CD14-positive monocyte (primary cell): ENCODE measurements at regions not wholly inside any gene's neighbourhood (a gene's known extent, or its start where the extent isn't known, plus 50 kb on each side); places are given as distances from the start of the nearest gene placed in this dataset.

Experiments used
- DNase-seq, 3 donors: peaks; one replicate each; pipeline ENCODE4 v3.0.0-alpha.2; 2011 to 2022
- H2AFZ ChIP-seq: 2 replicates; pipeline ENCODE4 v1.6.0; 2012; ENCODE audit warnings: mild to moderate bottlenecking, low read depth, low read length, inconsistent platforms; ENCODE audit not compliant: insufficient read depth, poor library complexity, severe bottlenecking
- H3K27ac ChIP-seq, 2 donors: 1 replicate in 1 of 2; 2 replicates in 1 of 2; pipeline ENCODE4 v1.5.1; 2012 to 2013; ENCODE audit warnings: low read length in 2 of 2, control low read depth in 1 of 2, inconsistent platforms in 1 of 2, low read depth in 1 of 2, mild to moderate bottlenecking in 1 of 2
- H3K27me3 ChIP-seq, 2 donors: one replicate each; pipeline versions ENCODE4 v1.6.0 to v1.6.1; 2011 to 2013; ENCODE audit warnings: low read length in 2 of 2; ENCODE audit not compliant: control insufficient read depth in 2 of 2, insufficient read depth in 2 of 2
- H3K36me3 ChIP-seq, 2 donors: replicated peaks in 1 of 2; 1 replicate in 1 of 2; 2 replicates in 1 of 2; pipeline versions ENCODE4 v1.5.1 to v1.6.1; 2012 to 2013; ENCODE audit warnings: low read length in 2 of 2, control low read depth in 1 of 2, inconsistent platforms in 1 of 2, mild to moderate bottlenecking in 1 of 2; ENCODE audit not compliant: insufficient read depth in 2 of 2, control insufficient read depth in 1 of 2
- H3K4me1 ChIP-seq, 2 donors: 1 replicate in 1 of 2; 2 replicates in 1 of 2; pipeline versions ENCODE4 v1.5.1 to v1.6.1; 2012 to 2013; ENCODE audit warnings: low read length in 2 of 2, control low read depth in 1 of 2, inconsistent platforms in 1 of 2, mild to moderate bottlenecking in 1 of 2, moderate library complexity in 1 of 2; ENCODE audit not compliant: insufficient read depth in 2 of 2, control insufficient read depth in 1 of 2
- H3K4me2 ChIP-seq: replicated peaks from 2 replicates; pipeline ENCODE3; 2012; ENCODE audit warnings: low read length, moderate library complexity, mild to moderate bottlenecking; ENCODE audit not compliant: poor library complexity, severe bottlenecking; ENCODE audit errors: extremely low read depth
- H3K4me3 ChIP-seq, 3 experiments: fragments of 200-600 bp in 1 of 3; sonication (generic) in 1 of 3; replicated peaks in 1 of 3; 1 replicate in 2 of 3; 2 replicates in 1 of 3; pipeline ENCODE4 v1.5.1; 2011 to 2013; ENCODE audit warnings: low read length in 3 of 3, mild to moderate bottlenecking in 3 of 3, control low read depth in 2 of 3, low read depth in 2 of 3, inconsistent platforms in 1 of 3, moderate library complexity in 1 of 3
- H3K79me2 ChIP-seq: 2 replicates; pipeline ENCODE4 v1.6.0; 2012; ENCODE audit warnings: mild to moderate bottlenecking, control low read depth, inconsistent platforms, low read length, moderate library complexity; ENCODE audit not compliant: insufficient read depth
- H3K9ac ChIP-seq: 2 replicates; pipeline ENCODE4 v1.6.0; 2017; ENCODE audit warnings: low read length, mild to moderate bottlenecking; ENCODE audit not compliant: insufficient read depth, poor library complexity, severe bottlenecking
- H3K9me3 ChIP-seq, 2 donors: replicated peaks in 1 of 2; 1 replicate in 1 of 2; 2 replicates in 1 of 2; pipeline versions ENCODE4 v1.5.1 to v1.6.1; 2012 to 2013; ENCODE audit warnings: low read length in 2 of 2, control low read depth in 1 of 2; ENCODE audit not compliant: control insufficient read depth in 1 of 2, insufficient read depth in 1 of 2
- H4K20me1 ChIP-seq: 2 replicates; pipeline ENCODE4 v1.6.0; 2012; ENCODE audit warnings: mild to moderate bottlenecking, low read length, control low read depth, moderate library complexity; ENCODE audit not compliant: insufficient read depth
- H3K27ac Mint-ChIP-seq, 7 donors: one replicate each; pipeline ENCODE4 v1.8.0; 2020; ENCODE audit warnings: mild to moderate bottlenecking in 7 of 7, mixed read lengths in 7 of 7, moderate library complexity in 6 of 7, inconsistent platforms in 2 of 7
- H3K27me3 Mint-ChIP-seq, 3 donors: one replicate each; pipeline ENCODE4 v1.8.0; 2021 to 2022; ENCODE audit warnings: low read depth in 3 of 3, mild to moderate bottlenecking in 3 of 3, mixed read lengths in 3 of 3, moderate library complexity in 3 of 3, inconsistent platforms in 1 of 3
- H3K36me3 Mint-ChIP-seq, 2 donors: one replicate each; pipeline ENCODE4 v1.8.0; 2020; ENCODE audit warnings: mixed read lengths in 2 of 2, inconsistent platforms in 1 of 2, mild to moderate bottlenecking in 1 of 2
- H3K4me1 Mint-ChIP-seq: one replicate; pipeline ENCODE4 v1.8.0; 2020; ENCODE audit warnings: mild to moderate bottlenecking, mixed read lengths
- H3K4me3 Mint-ChIP-seq, 2 donors: one replicate each; pipeline ENCODE4 v1.8.0; 2020; ENCODE audit warnings: mild to moderate bottlenecking in 2 of 2, mixed read lengths in 2 of 2, moderate library complexity in 1 of 2
- H3K9me3 Mint-ChIP-seq, 7 donors: one replicate each; pipeline ENCODE4 v1.8.0; 2020 to 2022; ENCODE audit warnings: mixed read lengths in 7 of 7, mild to moderate bottlenecking in 6 of 7, moderate library complexity in 6 of 7, inconsistent platforms in 2 of 7
- WGBS: methylation state at CpG from one replicate; pipeline ENCODE4 v1.1.5; 2013; ENCODE audit warnings: missing lambda C conversion rate; ENCODE audit not compliant: insufficient coverage; 5-methylcytosine and 5-hydroxymethylcytosine counted together
- intact Hi-C, 2 donors: fragments of 100-400 bp; cut with micrococcal nuclease; formaldehyde crosslinking; loops; one replicate each; pipeline versions ENCODE4 v1.15.0 to v1.15.1; 2023
- TF ChIP-seq, protein P1 (sequence below): fragments of 200-600 bp; IDR thresholded peaks from one replicate; pipeline ENCODE4 v1.8.0; 2022; ENCODE audit warnings: antibody characterized with exemption, mild to moderate bottlenecking

DNA sequence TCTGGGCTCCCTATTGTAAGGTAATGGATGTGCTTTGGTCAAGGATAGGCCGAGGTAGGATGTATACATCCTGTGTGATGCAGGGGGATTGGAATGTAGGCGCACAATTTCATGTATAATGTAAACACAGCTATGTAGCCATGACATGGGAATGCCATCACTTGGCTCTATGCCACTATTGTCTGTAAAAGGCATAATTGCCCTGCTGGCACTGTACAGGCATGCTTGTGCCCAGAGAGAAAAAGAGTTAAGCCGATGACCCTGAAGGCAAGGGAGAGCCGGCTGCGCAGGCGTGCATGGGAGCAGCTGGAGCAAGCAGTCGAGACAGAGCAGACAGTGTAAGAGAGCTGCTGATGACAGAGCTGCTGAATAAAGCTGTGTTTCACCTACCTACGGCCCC, 212.5 kb upstream of the CPHXL start:
- no peaks in the 10 kb centered on the region for H3K36me3 ChIP-seq
- Mint-ChIP-seq H3K4me3 (no peak overlapping the region), H3K27me3 (peaks cover 0 to 3% (median 0%) of the 10 kb centered on the region in 3 donors), H3K9me3 (peaks cover 0 to 3% (median 0%) of the 10 kb centered on the region in 7 donors), H3K27ac (no peak overlapping the region), H3K36me3 (no peaks in the 10 kb centered on the region), H3K4me1 (no peaks in the 10 kb centered on the region)
- TF ChIP-seq, protein P1, sequence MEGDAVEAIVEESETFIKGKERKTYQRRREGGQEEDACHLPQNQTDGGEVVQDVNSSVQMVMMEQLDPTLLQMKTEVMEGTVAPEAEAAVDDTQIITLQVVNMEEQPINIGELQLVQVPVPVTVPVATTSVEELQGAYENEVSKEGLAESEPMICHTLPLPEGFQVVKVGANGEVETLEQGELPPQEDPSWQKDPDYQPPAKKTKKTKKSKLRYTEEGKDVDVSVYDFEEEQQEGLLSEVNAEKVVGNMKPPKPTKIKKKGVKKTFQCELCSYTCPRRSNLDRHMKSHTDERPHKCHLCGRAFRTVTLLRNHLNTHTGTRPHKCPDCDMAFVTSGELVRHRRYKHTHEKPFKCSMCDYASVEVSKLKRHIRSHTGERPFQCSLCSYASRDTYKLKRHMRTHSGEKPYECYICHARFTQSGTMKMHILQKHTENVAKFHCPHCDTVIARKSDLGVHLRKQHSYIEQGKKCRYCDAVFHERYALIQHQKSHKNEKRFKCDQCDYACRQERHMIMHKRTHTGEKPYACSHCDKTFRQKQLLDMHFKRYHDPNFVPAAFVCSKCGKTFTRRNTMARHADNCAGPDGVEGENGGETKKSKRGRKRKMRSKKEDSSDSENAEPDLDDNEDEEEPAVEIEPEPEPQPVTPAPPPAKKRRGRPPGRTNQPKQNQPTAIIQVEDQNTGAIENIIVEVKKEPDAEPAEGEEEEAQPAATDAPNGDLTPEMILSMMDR, result no peak
- H3K9me3 ChIP-seq, result no peaks in the 10 kb centered on the region
- DNase-seq, result no peak
- WGBS, result 94% methylated on average over 6 of the region's 8 CpGs
- H3K4me3 ChIP-seq, result no peak overlapping the region
- H2AFZ ChIP-seq, result no peak overlapping the region
- H3K27me3 ChIP-seq, result no peaks in the 10 kb centered on the region
- no peak overlapping the region for H3K27ac ChIP-seq
- H3K79me2 ChIP-seq, result no peaks in the 10 kb centered on the region
- H3K4me1 ChIP-seq, result no peaks in the 10 kb centered on the region
- H4K20me1 ChIP-seq, result no peaks in the 10 kb centered on the region
- no peak overlapping the region for H3K9ac ChIP-seq
- intact Hi-C loops, result no loop called here
- H3K4me2 ChIP-seq, result no peak overlapping the region

DNA sequence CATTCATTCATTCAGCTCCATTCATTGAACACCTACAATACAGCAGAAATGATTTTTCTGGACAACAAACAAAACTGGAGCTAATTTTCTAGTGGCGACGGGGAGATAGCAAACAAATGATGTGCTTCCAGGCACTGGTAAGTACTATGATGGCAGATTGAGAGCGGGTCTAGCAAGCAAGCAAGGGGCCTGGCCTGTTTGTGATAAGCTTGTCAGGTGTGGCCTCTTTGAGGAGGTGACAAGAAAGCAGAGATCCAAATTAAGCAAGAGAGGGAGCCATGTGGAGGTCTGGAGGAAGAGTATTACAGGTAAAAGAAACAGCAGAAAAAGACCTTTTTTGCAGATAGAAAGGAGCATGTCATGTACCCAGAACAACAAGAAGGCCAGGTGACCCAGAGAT, 216.1 kb upstream of the CPHXL start:
- Histone ChIP-seq H2AFZ (no peak overlapping the region), H3K9ac (no peak overlapping the region), H4K20me1 (no peaks in the 10 kb centered on the region), H3K79me2 (no peaks in the 10 kb centered on the region), H3K4me1 (no peaks in the 10 kb centered on the region), H3K9me3 (no peaks in the 10 kb centered on the region), H3K4me3 (no peak overlapping the region), H3K4me2 (no peak overlapping the region), H3K27me3 (no peaks in the 10 kb centered on the region), H3K36me3 (no peaks in the 10 kb centered on the region), H3K27ac (no peak overlapping the region)
- intact Hi-C loops, result no loop called here
- Mint-ChIP-seq H3K9me3 (no peaks in the 10 kb centered on the region), H3K27me3 (no peaks in the 10 kb centered on the region), H3K36me3 (no peaks in the 10 kb centered on the region), H3K27ac (no peak overlapping the region), H3K4me3 (no peak overlapping the region), H3K4me1 (no peaks in the 10 kb centered on the region)
- TF ChIP-seq, protein P1, result no peak
- no peak for DNase-seq
- 98% methylated on average over 3 of the region's 3 CpGs for WGBS
